Hematopoietic multipotent progenitor cell treated with erythropoietin and hydrocortisone succinate and interleukin-3 and kit ligand, for 4 days (in vitro differentiated cells): ENCODE measurements at regions not wholly inside any gene's neighbourhood (a gene's known extent, or its start where the extent isn't known, plus 50 kb on each side); places are given as distances from the start of the nearest gene placed in this dataset.
"Not testable (repeated sequence)": the region's sequence is repeated elsewhere in the genome, so short reads cannot be mapped to it uniquely, and the experiment has no call there.

ENCODE experiments used
- DNase-seq: peaks from one replicate; pipeline ENCODE4 v3.0.0-alpha.2; 2015

GRCh38 chr14:28570391-28570790, 196.2 kb upstream of the FOXG1 start:
- DNase-seq, result no peak

GRCh38 chr14:28571636-28572035, 195.0 kb upstream of the FOXG1 start:
- no peak for DNase-seq

- no peak for DNase-seq
Measured at GRCh38 chr14:28576523-28576922, 190.1 kb upstream of the FOXG1 start.

- DNase-seq, result no peak
Measured at GRCh38 chr14:28577187-28577586, 189.4 kb upstream of the FOXG1 start.

GRCh38 chr14:28577711-28578131, 188.9 kb upstream of the FOXG1 start:
- no peak for DNase-seq

- DNase-seq, result no peak
Measured at GRCh38 chr14:28584951-28585350, 181.6 kb upstream of the FOXG1 start.

GRCh38 chr14:28589792-28590191, 176.8 kb upstream of the FOXG1 start:
- no peak for DNase-seq

- DNase-seq, result no peak
Measured at GRCh38 chr14:28596391-28596790, 170.2 kb upstream of the FOXG1 start.

- DNase-seq, result no peak
Measured at GRCh38 chr14:28599191-28599590, 167.4 kb upstream of the FOXG1 start.

GRCh38 chr14:28599605-28600004, 167.0 kb upstream of the FOXG1 start:
- DNase-seq, result no peak

- no peak for DNase-seq
Measured at GRCh38 chr14:28603606-28604005, 163.0 kb upstream of the FOXG1 start.

- no peak for DNase-seq
Measured at GRCh38 chr14:28607661-28608060, 158.9 kb upstream of the FOXG1 start.

- DNase-seq, result no peak
Measured at GRCh38 chr14:28608443-28608842, 158.1 kb upstream of the FOXG1 start.

GRCh38 chr14:28608851-28609828, 157.4 kb upstream of the FOXG1 start:
- DNase-seq, result peak; percentile 76

- DNase-seq, result no peak
Measured at GRCh38 chr14:28612414-28612813, 154.2 kb upstream of the FOXG1 start.

- no peak for DNase-seq
Measured at GRCh38 chr14:28613532-28613931, 153.1 kb upstream of the FOXG1 start.

GRCh38 chr14:28626780-28627179, 139.8 kb upstream of the FOXG1 start:
- no peak for DNase-seq

- no peak for DNase-seq
Measured at GRCh38 chr14:28629328-28630004, 137.1 kb upstream of the FOXG1 start.

- no peak for DNase-seq
Measured at GRCh38 chr14:28630100-28630499, 136.5 kb upstream of the FOXG1 start.

GRCh38 chr14:28635387-28635786, 131.2 kb upstream of the FOXG1 start:
- DNase-seq, result peak; percentile 51

GRCh38 chr14:28635816-28636215, 130.8 kb upstream of the FOXG1 start:
- DNase-seq, result not testable (repeated sequence)

GRCh38 chr14:28641189-28641588, 125.4 kb upstream of the FOXG1 start:
- not testable (repeated sequence) for DNase-seq

GRCh38 chr14:28651148-28651547, 115.4 kb upstream of the FOXG1 start:
- no peak for DNase-seq

- DNase-seq, result no peak
Measured at GRCh38 chr14:28652782-28653181, 113.8 kb upstream of the FOXG1 start.
